K562 (cell line): ENCODE measurements at regions not wholly inside any gene's neighbourhood (a gene's known extent, or its start where the extent isn't known, plus 50 kb on each side); places are given as distances from the start of the nearest gene placed in this dataset.

Experiments
- ATAC-seq: fragments of 200-7000 bp; cut with Tn5 transposase; 3 replicates; pipeline ENCODE4 v1.9.1; 2020; ENCODE audit warnings: moderate library complexity
- BruUV-seq: library from RNA; stranded (reverse); fragments of 400-500 nt; replicated peaks from 2 replicates; lab custom pipeline; 2021; lab: Mats Ljungman, UMichigan
- CTCF ChIA-PET: fragments of 300-600 bp; formaldehyde crosslinking; extraction: SDS; loops from one replicate; lab custom pipeline; 2021; ENCODE audit warnings: low intra/inter-chr PET ratio; lab: Yijun Ruan, JAX
- POLR2A ChIA-PET: fragments of 300-600, 350-650 bp; sonication (Branson Sonifier 250); formaldehyde crosslinking; extraction: SDS; loops from one replicate; lab custom pipeline; 2021; ENCODE audit warnings: antibody characterized with exemption, inconsistent platforms; lab: Yijun Ruan, JAX
- DNase-seq, 4 experiments: peaks; one replicate each; pipeline versions ENCODE4 v3.0.0 to v3.0.0-alpha.2; 2011 to 2018; ENCODE audit warnings: low spot score in 3 of 4, mixed read lengths in 3 of 4; ENCODE audit errors: extremely low read depth in 1 of 4
- FAIRE-seq: peaks from 2 replicates; lab custom pipeline; 2011; peaks lifted over from hg19 to GRCh38; lab: Jason Lieb, UNC
- H2AFZ ChIP-seq: 2 replicates; pipeline ENCODE4 v1.6.0; 2011; ENCODE audit warnings: low read depth, low read length, control low read depth, inconsistent platforms
- H3K27ac ChIP-seq: fragments of 200-600 bp; 3 replicates; pipeline ENCODE4 v1.8.0; 2011; ENCODE audit warnings: low read depth, mild to moderate bottlenecking, control low read depth, inconsistent platforms, low read length, moderate library complexity, mixed read lengths; ENCODE audit errors: extremely low read depth
- H3K27me3 ChIP-seq, 2 experiments: fragments of 300-600 bp in 1 of 2; 2 replicates in 1 of 2; 3 replicates in 1 of 2; pipeline versions ENCODE4 v1.6.0 to v1.8.0; 2011; ENCODE audit warnings: inconsistent platforms in 2 of 2, low read length in 2 of 2, mild to moderate bottlenecking in 1 of 2, mixed read lengths in 1 of 2, moderate library complexity in 1 of 2; ENCODE audit not compliant: control insufficient read depth in 2 of 2, insufficient read depth in 2 of 2
- H3K36me3 ChIP-seq: fragments of 300-600 bp; 3 replicates; pipeline ENCODE4 v1.8.0; 2011; ENCODE audit warnings: mild to moderate bottlenecking, low read length, inconsistent platforms; ENCODE audit not compliant: control insufficient read depth, insufficient read depth
- H3K4me1 ChIP-seq, 2 experiments: fragments of 200-600 bp in 1 of 2; replicated peaks in 1 of 2; 2 replicates in 1 of 2; 3 replicates in 1 of 2; pipeline versions ENCODE4 v1.5.1 to v1.8.0; 2011; ENCODE audit warnings: inconsistent platforms in 2 of 2, low read length in 2 of 2, mild to moderate bottlenecking in 1 of 2, mixed read lengths in 1 of 2, moderate library complexity in 1 of 2; ENCODE audit not compliant: control insufficient read depth in 2 of 2, insufficient read depth in 2 of 2
- H3K4me2 ChIP-seq: 2 replicates; pipeline ENCODE4 v1.6.1; 2011; ENCODE audit warnings: low read length, control low read depth, inconsistent platforms, mixed read lengths; ENCODE audit not compliant: insufficient read depth
- H3K4me3 ChIP-seq: fragments of 200-600 bp; sonication (generic), shearing (Covaris generic); 2 replicates; pipeline ENCODE4 v1.5.1; 2016; ENCODE audit warnings: control low read depth, inconsistent platforms
- H3K79me2 ChIP-seq: fragments of 200-600 bp; 3 replicates; pipeline ENCODE4 v1.8.0; 2011; ENCODE audit warnings: low read length, inconsistent platforms; ENCODE audit not compliant: control insufficient read depth, insufficient read depth
- H3K9ac ChIP-seq, 2 experiments: 2 replicates each; pipeline versions ENCODE4 v1.6.0 to v1.6.1; 2011; ENCODE audit warnings: low read depth in 2 of 2, low read length in 2 of 2, control low read depth in 1 of 2, inconsistent platforms in 1 of 2, mild to moderate bottlenecking in 1 of 2, mixed read lengths in 1 of 2; ENCODE audit not compliant: insufficient read depth in 1 of 2
- H3K9me1 ChIP-seq: one replicate; pipeline ENCODE4 v1.6.0; 2011; ENCODE audit warnings: inconsistent platforms, mild to moderate bottlenecking, low read length, moderate library complexity; ENCODE audit not compliant: control insufficient read depth, insufficient read depth
- H3K9me3 ChIP-seq: replicated peaks from 2 replicates; pipeline ENCODE4 v1.5.1; 2011; ENCODE audit warnings: low read depth, low read length, inconsistent platforms; ENCODE audit not compliant: control insufficient read depth, insufficient read depth
- H4K20me1 ChIP-seq: replicated peaks from 2 replicates; pipeline ENCODE4 v1.6.1; 2011; ENCODE audit warnings: low read length, inconsistent platforms, mixed read lengths; ENCODE audit not compliant: control insufficient read depth, insufficient read depth
- ESRRA ChIP-seq: fragments of 450-650 bp; IDR thresholded peaks from 2 replicates; pipeline ENCODE4 v1.6.1; 2014; ENCODE audit warnings: low read depth, mild to moderate bottlenecking, moderate library complexity, borderline replicate concordance
- JUND ChIP-seq, 2 experiments: IDR thresholded peaks; 2 replicates in 1 of 2; 3 replicates in 1 of 2; pipeline ENCODE4 v1.6.1; 2011; ENCODE audit warnings: borderline replicate concordance in 2 of 2, low read depth in 2 of 2, low read length in 2 of 2, improper control_type of control experiment in 1 of 2, missing biosample characterization in 1 of 2, missing genetic modification characterization in 1 of 2, missing genetic modification reagents in 1 of 2
- MYNN ChIP-seq, 2 experiments: sonication (generic); formaldehyde crosslinking in 1 of 2; IDR thresholded peaks; 2 replicates each; pipeline versions ENCODE4 v1.5.0 to v1.6.1; 2016 to 2020; ENCODE audit warnings: antibody characterized with exemption in 1 of 2, missing genetic modification reagents in 1 of 2
- SMARCA5 ChIP-seq: fragments of 450-650 bp; IDR thresholded peaks from 2 replicates; pipeline ENCODE4 v1.6.1; 2016
- TARDBP ChIP-seq: fragments of 450-650 bp; IDR thresholded peaks from 2 replicates; pipeline ENCODE4 v1.6.1; 2016
- WGBS: fragments of 100-300 bp; shearing (Covaris generic); methylation state at CpG from one replicate; pipeline ENCODE4 v1.1.6; 2016; ENCODE audit warnings: low coverage, mixed read lengths; ENCODE audit not compliant: insufficient coverage; ENCODE audit errors: missing lambda C conversion rate; 5-methylcytosine and 5-hydroxymethylcytosine counted together
- in situ Hi-C: fragments of 300-500 bp; cut with MboI; formaldehyde crosslinking; loops from 4 replicates; pipeline ENCODE4 v1.15.0; 2018; ENCODE audit warnings: inconsistent platforms, mixed read lengths
- intact Hi-C: fragments of 100-400 bp; cut with micrococcal nuclease; formaldehyde crosslinking; loops from 2 replicates; pipeline ENCODE4 v1.14.2; 2022

- no peak for TF ChIP-seq JUND (IDR thresholded peaks at IDR 0.05; ENCODE audit: borderline replicate concordance, low read depth, low read length)
- no peak for TF ChIP-seq JUND (tag; IDR thresholded peaks at IDR 0.05; ENCODE audit: borderline replicate concordance, low read depth, low read length)
These were observed 547.7 kb downstream of the EFNA5 start (continued) for GRCh38 chr5:107123014-107123413.

GRCh38 chr5:107121793-107122519 is 548.8 kb downstream of the EFNA5 start:
- CTCF ChIA-PET = no interaction called here
- Histone ChIP-seq H3K9ac (no peak overlapping the region), H3K4me1 (no peaks in the 10 kb centered on the region), H3K27ac (no peak overlapping the region), H3K4me2 (no peak overlapping the region), H3K9me3 (no peaks in the 10 kb centered on the region), H3K36me3 (no peaks in the 10 kb centered on the region), H4K20me1 (no peaks in the 10 kb centered on the region), H3K9me1 (no peaks in the 10 kb centered on the region), H2AFZ (no peak overlapping the region), H3K79me2 (no peaks in the 10 kb centered on the region), H3K4me3 (no peak overlapping the region), H3K27me3 (no peaks in the 10 kb centered on the region)
- no peak for TF ChIP-seq SMARCA5
- no peak for TF ChIP-seq ESRRA
- TF ChIP-seq TARDBP = no peak
- no peak for TF ChIP-seq MYNN (IDR thresholded peaks at IDR 0.05)
- no peak for TF ChIP-seq MYNN (CRISPR knock-in tag; IDR thresholded peaks at IDR 0.05)
- in situ Hi-C loops = no loop called here
- no TSS peak for BruUV-seq
- no peak for ATAC-seq
- 0% methylated on average over 3 of the region's 3 CpGs for WGBS
- no peak for DNase-seq
- intact Hi-C loops = no loop called here
- FAIRE-seq = no peak
- POLR2A ChIA-PET = no interaction called here
